ENCODE measurements at regions not wholly inside any gene's neighbourhood (a gene's known extent, or its start where the extent isn't known, plus 50 kb on each side); places are given as distances from the start of the nearest gene placed in this dataset.

DNA sequence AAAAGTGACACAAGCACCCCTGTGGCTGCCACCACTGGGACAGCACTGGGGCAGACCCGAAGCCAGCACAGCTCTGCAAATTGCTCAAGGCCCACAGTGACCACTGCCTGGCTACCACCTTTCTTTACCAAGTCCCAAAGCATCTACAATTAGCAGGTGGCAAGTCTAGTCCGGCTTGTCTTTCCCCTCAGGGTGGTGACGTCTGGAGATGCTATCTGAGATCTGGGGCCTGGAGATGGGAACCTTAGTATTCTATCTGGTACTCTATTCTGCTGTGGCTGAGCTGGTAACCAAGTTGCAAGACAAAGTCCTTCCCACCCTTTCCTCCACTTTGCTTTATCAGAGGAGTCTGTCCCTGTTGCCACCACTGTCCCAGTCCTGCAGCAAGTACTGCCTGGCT lies 1010.1 kb upstream of the FLRT2 start:
- TF ChIP-seq, protein P1, sequence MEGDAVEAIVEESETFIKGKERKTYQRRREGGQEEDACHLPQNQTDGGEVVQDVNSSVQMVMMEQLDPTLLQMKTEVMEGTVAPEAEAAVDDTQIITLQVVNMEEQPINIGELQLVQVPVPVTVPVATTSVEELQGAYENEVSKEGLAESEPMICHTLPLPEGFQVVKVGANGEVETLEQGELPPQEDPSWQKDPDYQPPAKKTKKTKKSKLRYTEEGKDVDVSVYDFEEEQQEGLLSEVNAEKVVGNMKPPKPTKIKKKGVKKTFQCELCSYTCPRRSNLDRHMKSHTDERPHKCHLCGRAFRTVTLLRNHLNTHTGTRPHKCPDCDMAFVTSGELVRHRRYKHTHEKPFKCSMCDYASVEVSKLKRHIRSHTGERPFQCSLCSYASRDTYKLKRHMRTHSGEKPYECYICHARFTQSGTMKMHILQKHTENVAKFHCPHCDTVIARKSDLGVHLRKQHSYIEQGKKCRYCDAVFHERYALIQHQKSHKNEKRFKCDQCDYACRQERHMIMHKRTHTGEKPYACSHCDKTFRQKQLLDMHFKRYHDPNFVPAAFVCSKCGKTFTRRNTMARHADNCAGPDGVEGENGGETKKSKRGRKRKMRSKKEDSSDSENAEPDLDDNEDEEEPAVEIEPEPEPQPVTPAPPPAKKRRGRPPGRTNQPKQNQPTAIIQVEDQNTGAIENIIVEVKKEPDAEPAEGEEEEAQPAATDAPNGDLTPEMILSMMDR (IDR thresholded peaks at IDR 0.05; ENCODE audit: poor library complexity) = no peak
- TF ChIP-seq EZH2phosphoT487 (IDR thresholded peaks at IDR 0.05; ENCODE audit: low read depth, severe bottlenecking, unreplicated experiment) = no peak
